BE2C (cell line): ENCODE measurements at regions not wholly inside any gene's neighbourhood (a gene's known extent, or its start where the extent isn't known, plus 50 kb on each side); places are given as distances from the start of the nearest gene placed in this dataset.
A peak's percentile ranks its signal among the peaks of the same experiment; 100 is the strongest.

Experiments used
- DNase-seq: peaks from one replicate; pipeline ENCODE4 v3.0.0-alpha.2; 2020
- H3K27me3 ChIP-seq: fragments of 250-450 bp; sonication (Bioruptor Pico); 2 replicates; pipeline ENCODE4 v1.5.1; 2020; ENCODE audit warnings: mild to moderate bottlenecking
- H3K36me3 ChIP-seq: fragments of 250-450 bp; sonication (Bioruptor Pico); 2 replicates; pipeline ENCODE4 v1.5.1; 2020; ENCODE audit warnings: mild to moderate bottlenecking
- H3K4me1 ChIP-seq: fragments of 250-450 bp; sonication (Bioruptor Pico); 2 replicates; pipeline ENCODE4 v1.5.1; 2020
- H3K4me3 ChIP-seq: 2 replicates; pipeline ENCODE4 v1.5.1; 2011; ENCODE audit warnings: low read depth, low read length
- H3K9me3 ChIP-seq: fragments of 250-450 bp; sonication (Bioruptor Pico); 2 replicates; pipeline ENCODE4 v1.5.1; 2020
- TF ChIP-seq, protein P1 (sequence below): IDR thresholded peaks from 2 replicates; pipeline ENCODE4 v1.5.1; 2012; ENCODE audit warnings: mild to moderate bottlenecking, low read depth, low read length

DNA sequence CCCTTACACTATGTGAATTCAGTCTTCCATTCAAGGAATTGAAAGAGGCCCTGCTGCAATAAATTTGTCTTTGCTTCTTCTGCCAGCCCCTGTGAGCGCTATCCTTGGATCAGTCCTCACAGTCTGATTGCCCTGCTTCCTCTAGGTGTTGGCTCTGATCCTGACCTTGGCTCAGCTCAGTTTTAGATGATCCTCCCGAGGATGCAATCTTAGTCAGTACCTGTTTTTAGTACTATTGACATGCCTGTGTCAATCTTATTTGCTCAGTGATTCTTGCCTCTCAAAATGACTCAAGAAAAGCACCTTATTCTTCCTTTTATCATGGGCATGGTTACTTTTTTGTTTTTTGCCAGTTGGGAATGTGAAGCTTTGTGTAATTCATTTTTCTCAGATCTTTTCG, 101.4 kb upstream of the KCNK1 start:
- Histone ChIP-seq H3K4me3 (no peak overlapping the region), H3K36me3 (no peaks in the 10 kb centered on the region), H3K27me3 (no peaks in the 10 kb centered on the region), H3K9me3 (no peaks in the 10 kb centered on the region), H3K4me1 (no peaks in the 10 kb centered on the region)
- DNase-seq = no peak
- TF ChIP-seq, protein P1, sequence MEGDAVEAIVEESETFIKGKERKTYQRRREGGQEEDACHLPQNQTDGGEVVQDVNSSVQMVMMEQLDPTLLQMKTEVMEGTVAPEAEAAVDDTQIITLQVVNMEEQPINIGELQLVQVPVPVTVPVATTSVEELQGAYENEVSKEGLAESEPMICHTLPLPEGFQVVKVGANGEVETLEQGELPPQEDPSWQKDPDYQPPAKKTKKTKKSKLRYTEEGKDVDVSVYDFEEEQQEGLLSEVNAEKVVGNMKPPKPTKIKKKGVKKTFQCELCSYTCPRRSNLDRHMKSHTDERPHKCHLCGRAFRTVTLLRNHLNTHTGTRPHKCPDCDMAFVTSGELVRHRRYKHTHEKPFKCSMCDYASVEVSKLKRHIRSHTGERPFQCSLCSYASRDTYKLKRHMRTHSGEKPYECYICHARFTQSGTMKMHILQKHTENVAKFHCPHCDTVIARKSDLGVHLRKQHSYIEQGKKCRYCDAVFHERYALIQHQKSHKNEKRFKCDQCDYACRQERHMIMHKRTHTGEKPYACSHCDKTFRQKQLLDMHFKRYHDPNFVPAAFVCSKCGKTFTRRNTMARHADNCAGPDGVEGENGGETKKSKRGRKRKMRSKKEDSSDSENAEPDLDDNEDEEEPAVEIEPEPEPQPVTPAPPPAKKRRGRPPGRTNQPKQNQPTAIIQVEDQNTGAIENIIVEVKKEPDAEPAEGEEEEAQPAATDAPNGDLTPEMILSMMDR = no peak

DNA sequence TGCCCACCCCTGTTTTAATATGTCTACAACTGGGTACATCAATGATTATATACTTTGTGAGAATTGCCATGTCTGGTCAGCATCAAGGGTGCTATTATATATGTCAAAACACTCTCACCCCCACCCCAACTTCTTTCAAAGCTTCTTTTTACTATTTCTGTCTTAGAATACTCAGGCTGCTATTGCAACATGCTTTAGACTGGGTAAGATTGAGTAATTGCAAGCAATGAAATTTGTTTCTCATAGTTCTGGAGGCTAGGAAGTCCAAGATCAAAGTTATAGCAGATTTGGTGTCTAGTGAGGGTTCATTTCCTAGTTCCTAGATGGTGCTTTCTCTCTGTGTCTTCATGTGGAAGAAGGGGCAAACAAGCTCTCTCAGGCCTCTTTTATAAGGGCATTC, 100.5 kb upstream of the KCNK1 start:
- no peak for DNase-seq
- TF ChIP-seq, protein P1 = no peak

DNA sequence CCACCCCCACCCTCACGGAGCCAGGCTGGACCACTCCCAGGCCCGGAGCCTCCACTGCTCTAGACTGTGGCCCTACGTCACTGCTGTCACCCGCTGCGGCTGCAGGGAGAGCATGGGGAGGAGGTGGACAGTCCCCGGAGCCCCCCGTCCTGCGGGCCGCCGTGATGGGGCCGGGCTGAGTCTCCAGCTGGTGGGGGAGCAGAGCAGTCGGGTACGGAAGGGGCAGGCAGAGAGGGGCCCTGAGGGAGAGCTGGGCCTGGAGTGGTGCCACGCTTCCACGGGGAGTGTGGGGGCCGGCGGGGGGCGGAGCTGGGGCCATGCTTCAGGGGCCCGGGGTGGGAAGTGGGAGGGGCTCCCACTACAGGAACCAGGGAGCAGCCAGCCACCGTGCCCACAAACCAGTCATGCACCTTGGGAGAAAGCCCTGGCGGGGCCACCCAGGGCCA, 98.9 kb upstream of the KCNK1 start:
- H3K4me1 ChIP-seq = no peaks in the 10 kb centered on the region
- no peaks in the 10 kb centered on the region for H3K36me3 ChIP-seq
- no peak overlapping the region for H3K4me3 ChIP-seq
- DNase-seq = no peak
- H3K9me3 ChIP-seq = no peaks in the 10 kb centered on the region
- H3K27me3 ChIP-seq = no peaks in the 10 kb centered on the region
- TF ChIP-seq, protein P1 = no peak

More for the DNA sequence above, 100.5 kb upstream of the KCNK1 start:
- H3K4me3 ChIP-seq = no peak overlapping the region
- H3K4me1 ChIP-seq = no peaks in the 10 kb centered on the region
- H3K27me3 ChIP-seq = no peaks in the 10 kb centered on the region
- H3K9me3 ChIP-seq = no peaks in the 10 kb centered on the region
- H3K36me3 ChIP-seq = no peaks in the 10 kb centered on the region

DNA sequence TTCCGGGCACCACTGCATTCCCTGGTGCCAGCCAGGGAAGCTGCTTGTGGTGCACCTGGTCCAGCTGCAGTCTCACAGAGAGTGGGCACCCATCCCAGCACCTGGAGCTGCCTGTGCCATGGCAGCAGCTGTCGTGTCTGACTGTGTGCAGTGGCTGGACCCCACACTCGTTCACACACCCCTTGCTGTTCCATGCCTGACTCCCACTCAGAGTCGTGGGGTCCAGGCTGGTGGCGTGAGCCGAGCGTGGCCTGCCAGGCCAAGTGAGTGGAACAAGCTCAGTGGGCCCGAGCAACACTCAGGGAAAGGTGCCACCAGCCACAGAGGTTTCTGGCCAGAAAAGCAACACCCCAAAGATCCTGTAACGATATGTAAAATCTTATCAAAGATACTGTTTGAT, 97.2 kb upstream of the KCNK1 start:
- TF ChIP-seq, protein P1 = no peak

DNA sequence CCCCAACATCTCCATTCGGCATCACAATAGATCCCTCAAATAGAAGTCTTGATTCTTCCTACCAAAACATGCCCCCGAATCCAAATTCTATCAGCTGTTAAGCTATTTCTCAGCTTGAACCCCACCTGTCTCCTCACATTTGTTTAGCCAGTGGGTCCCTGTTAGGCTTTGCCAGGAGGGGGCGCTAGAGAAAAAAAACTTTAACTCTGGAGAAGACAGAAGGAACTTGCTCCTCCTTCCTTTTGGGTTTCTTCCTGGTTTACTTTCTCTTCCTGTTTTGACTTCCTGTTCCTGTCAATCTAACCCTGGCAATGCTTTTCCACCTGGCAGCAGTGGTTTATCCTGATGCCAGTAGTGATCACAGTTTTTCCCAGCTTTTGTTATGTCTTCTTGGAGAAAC, 95.6 kb upstream of the KCNK1 start:
- Histone ChIP-seq H3K9me3 (no peaks in the 10 kb centered on the region), H3K27me3 (no peaks in the 10 kb centered on the region), H3K36me3 (no peaks in the 10 kb centered on the region), H3K4me3 (no peak overlapping the region), H3K4me1 (no peaks in the 10 kb centered on the region)
- TF ChIP-seq, protein P1 = peak; percentile 62
- peak; percentile 20 for DNase-seq

More for the DNA sequence above, 97.2 kb upstream of the KCNK1 start:
- H3K36me3 ChIP-seq = no peaks in the 10 kb centered on the region
- no peak for DNase-seq
- H3K4me1 ChIP-seq = no peaks in the 10 kb centered on the region
- H3K4me3 ChIP-seq = no peak overlapping the region
- no peaks in the 10 kb centered on the region for H3K27me3 ChIP-seq
- no peaks in the 10 kb centered on the region for H3K9me3 ChIP-seq

DNA sequence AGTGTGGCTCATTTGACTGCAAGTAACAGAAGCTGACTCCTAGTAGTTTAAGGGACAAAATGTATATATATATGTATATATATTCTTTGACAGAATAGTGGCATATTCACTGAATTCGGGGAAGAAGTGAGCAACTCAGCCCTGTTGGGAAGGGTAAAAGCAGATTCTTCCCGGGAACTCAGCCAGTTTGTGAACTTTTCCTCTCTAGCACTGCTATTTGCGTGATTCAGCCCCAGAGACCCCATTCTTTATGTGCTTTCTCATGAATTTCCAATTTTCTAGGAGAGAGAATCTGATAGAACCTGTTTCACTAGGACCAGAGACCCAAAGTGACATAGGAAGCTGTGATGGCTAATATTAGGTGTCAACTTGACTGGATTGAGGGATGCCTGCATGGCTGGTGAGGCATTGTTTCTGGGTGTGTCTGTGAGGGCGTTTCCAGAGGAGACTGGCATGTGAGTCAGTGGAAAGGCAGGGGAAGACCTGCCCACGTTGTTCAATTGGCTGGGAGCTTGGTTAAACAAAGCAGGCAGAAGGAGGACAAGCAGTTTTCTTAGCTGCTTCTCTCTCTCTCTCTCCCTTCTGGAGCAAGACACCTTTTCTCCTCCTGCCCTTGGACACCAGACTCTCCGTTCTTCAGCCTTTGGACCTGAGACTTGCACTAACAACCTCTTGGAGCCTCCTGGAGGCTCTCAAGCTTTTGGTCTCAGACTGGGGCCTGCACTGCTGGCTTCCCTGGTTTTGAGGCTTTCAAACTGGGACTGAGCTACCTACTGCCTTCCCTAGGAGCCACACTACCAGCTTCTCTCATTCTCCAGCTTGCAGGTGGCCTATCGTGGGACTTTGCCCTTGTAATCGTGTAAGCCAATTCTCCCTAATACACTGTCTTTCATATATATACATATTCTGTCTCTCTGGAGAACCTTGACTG, 93.4 kb upstream of the KCNK1 start:
- Histone ChIP-seq H3K9me3 (no peaks in the 10 kb centered on the region), H3K36me3 (no peaks in the 10 kb centered on the region), H3K4me1 (no peaks in the 10 kb centered on the region), H3K27me3 (no peaks in the 10 kb centered on the region), H3K4me3 (no peak overlapping the region)
- DNase-seq = no peak
- TF ChIP-seq, protein P1 = no peak
